ENCODE measurements at regions not wholly inside any gene's neighbourhood (a gene's known extent, or its start where the extent isn't known, plus 50 kb on each side); places are given as distances from the start of the nearest gene placed in this dataset.

GRCh38 chr22:27269751-27270543 lies 531.6 kb downstream of the MN1 start:
- Histone ChIP-seq H3T11ph (ENCODE audit: low read length) (no peak overlapping the region), H3K9ac (ENCODE audit: extremely low read depth, insufficient read length, low read length) (no peak overlapping the region), H4K91ac (ENCODE audit: insufficient read length, low read depth, low read length) (no peak overlapping the region), H2BK5ac (ENCODE audit: insufficient read length, low read length) (no peak overlapping the region), H3K56ac (ENCODE audit: insufficient read length, low read depth, low read length) (no peak overlapping the region), H3K79me1 (ENCODE audit: insufficient read depth, low read depth, low read length, poor library complexity, severe bottlenecking) (no peaks in the 10 kb centered on the region), H3K4me1 (ENCODE audit: insufficient read depth, low read length) (no peaks in the 10 kb centered on the region), H3K4ac (ENCODE audit: low read depth, low read length) (no peak overlapping the region), H3K18ac (ENCODE audit: insufficient read length, low read depth, low read length) (no peak overlapping the region), H4K8ac (replicated peaks; ENCODE audit: insufficient read length, low read depth, low read length) (no peak overlapping the region), H3K27me3 (ENCODE audit: insufficient read depth, low read length) (no peaks in the 10 kb centered on the region), H3K14ac (ENCODE audit: insufficient read depth, low read length) (no peak overlapping the region), H2BK120ac (ENCODE audit: low read depth, low read length, poor library complexity, severe bottlenecking) (no peak overlapping the region), H3K4me2 (ENCODE audit: insufficient read depth, insufficient read length, low read length) (no peak overlapping the region), H3K23me2 (ENCODE audit: insufficient read length, low read depth, low read length, poor library complexity, severe bottlenecking) (no peaks in the 10 kb centered on the region), H2BK20ac (ENCODE audit: low read depth, low read length, poor library complexity, severe bottlenecking) (no peak overlapping the region), H2AK5ac (ENCODE audit: insufficient read length, low read length) (no peak overlapping the region), H3K27ac (ENCODE audit: insufficient read length, low read depth, low read length) (no peak overlapping the region), H2BK12ac (ENCODE audit: insufficient read length, low read depth, low read length) (no peak overlapping the region), H2AFZ (ENCODE audit: low read length) (no peak overlapping the region), H3K23ac (ENCODE audit: insufficient read length, low read depth, low read length) (no peak overlapping the region), H4K5ac (ENCODE audit: insufficient read length, low read depth, low read length) (no peak overlapping the region), H3K79me2 (ENCODE audit: insufficient read depth, low read length) (no peaks in the 10 kb centered on the region), H3K9me3 (ENCODE audit: control insufficient read depth, low read depth, low read length) (no peaks in the 10 kb centered on the region), H4K20me1 (ENCODE audit: control insufficient read depth, insufficient read depth, insufficient read length) (no peaks in the 10 kb centered on the region), H2BK15ac (ENCODE audit: low read depth, low read length) (no peak overlapping the region)
- no peak for TF ChIP-seq CTCF (conservative IDR thresholded peaks at IDR 0.05)
- H3K4me1 Mint-ChIP-seq = peaks cover 8 to 21% of the 10 kb centered on the region in 2 experiments; a peak in 3 of 4 replicates
- DNase-seq = no peak
- no peak overlapping the region for H3K4me3 Mint-ChIP-seq
- no peaks in the 10 kb centered on the region for H3K9me3 Mint-ChIP-seq
- peaks cover 25% of the 10 kb centered on the region for H3K27me3 Mint-ChIP-seq (ENCODE audit: low read depth)
- H3K36me3 Mint-ChIP-seq (ENCODE audit: insufficient read depth in 1 of 3, low read depth in 3 of 3) = no peaks in the 10 kb centered on the region; a peak in 1 of 7 replicates
- no peak overlapping the region for H3K27ac Mint-ChIP-seq
- no CpG with 5 or more reads among the region's 5 CpGs for WGBS (ENCODE audit: extremely low coverage, insufficient read length, low lambda C conversion rate)
